Liver (tissue), 8 donors: ENCODE measurements at regions not wholly inside any gene's neighbourhood (a gene's known extent, or its start where the extent isn't known, plus 50 kb on each side); places are given as distances from the start of the nearest gene placed in this dataset.

Experiments
- DNase-seq: peaks from one replicate; pipeline ENCODE4 v3.0.0-alpha.2; 2017; ENCODE audit warnings: low spot score
- H3K27ac ChIP-seq, 2 donors: one replicate each; pipeline ENCODE4 v1.7.0; 2013; ENCODE audit warnings: inconsistent platforms in 2 of 2, low read length in 2 of 2, control low read depth in 1 of 2, low read depth in 1 of 2, mild to moderate bottlenecking in 1 of 2
- H3K27me3 ChIP-seq, 4 donors: one replicate each; pipeline versions ENCODE4 v1.6.1 to v1.7.0; 2013; ENCODE audit warnings: low read length in 3 of 4, inconsistent platforms in 1 of 4, mild to moderate bottlenecking in 1 of 4, moderate library complexity in 1 of 4; ENCODE audit not compliant: control insufficient read depth in 4 of 4, insufficient read depth in 4 of 4
- H3K36me3 ChIP-seq, 4 donors: one replicate each; pipeline versions ENCODE4 v1.6.1 to v1.7.0; 2013; ENCODE audit warnings: low read length in 3 of 4, mild to moderate bottlenecking in 3 of 4, low read depth in 1 of 4, moderate library complexity in 1 of 4; ENCODE audit not compliant: control insufficient read depth in 4 of 4, insufficient read depth in 3 of 4
- H3K4me1 ChIP-seq, 4 donors: one replicate each; pipeline versions ENCODE4 v1.6.1 to v1.7.0; 2013; ENCODE audit warnings: low read length in 3 of 4, mild to moderate bottlenecking in 3 of 4, moderate library complexity in 1 of 4; ENCODE audit not compliant: control insufficient read depth in 4 of 4, insufficient read depth in 4 of 4
- H3K4me3 ChIP-seq, 3 donors: one replicate each; pipeline versions ENCODE4 v1.6.1 to v1.7.0; 2013; ENCODE audit warnings: low read length in 3 of 3, control low read depth in 1 of 3, low read depth in 1 of 3, mild to moderate bottlenecking in 1 of 3
- H3K9ac ChIP-seq, 2 donors: one replicate each; pipeline ENCODE4 v1.7.0; 2013; ENCODE audit warnings: low read length in 2 of 2, mild to moderate bottlenecking in 2 of 2, moderate library complexity in 2 of 2, control low read depth in 1 of 2, low read depth in 1 of 2
- H3K9me3 ChIP-seq, 4 donors: one replicate each; pipeline versions ENCODE4 v1.6.1 to v1.7.0; 2013; ENCODE audit warnings: low read length in 3 of 4; ENCODE audit not compliant: control insufficient read depth in 4 of 4
- ATF3 ChIP-seq: IDR thresholded peaks from 2 replicates; pipeline ENCODE4 v1.6.1; 2016; ENCODE audit warnings: antibody characterized with exemption
- CTCF ChIP-seq: fragments of 150-350 bp; IDR thresholded peaks from 2 replicates; pipeline ENCODE4 v1.5.1; 2017; ENCODE audit warnings: improper control_type of control experiment, low read depth, low read length; ENCODE audit not compliant: missing input control
- EGR1 ChIP-seq, 2 donors: IDR thresholded peaks; 2 replicates each; pipeline ENCODE4 v1.6.1; 2016 to 2018; ENCODE audit warnings: antibody characterized with exemption in 2 of 2, low read depth in 2 of 2
- FOXA1 ChIP-seq: IDR thresholded peaks from 2 replicates; pipeline ENCODE4 v1.6.1; 2016; ENCODE audit warnings: antibody characterized with exemption
- FOXA2 ChIP-seq: IDR thresholded peaks from 2 replicates; pipeline ENCODE4 v1.6.1; 2016; ENCODE audit warnings: antibody characterized with exemption
- GABPA ChIP-seq, 2 donors: IDR thresholded peaks in 1 of 2; conservative IDR thresholded peaks in 1 of 2; 2 replicates each; pipeline ENCODE4 v1.6.1; 2016; ENCODE audit warnings: antibody characterized with exemption in 2 of 2, mild to moderate bottlenecking in 1 of 2, moderate library complexity in 1 of 2
- HNF4A ChIP-seq, 2 donors: conservative IDR thresholded peaks; 2 replicates each; pipeline ENCODE4 v1.6.1; 2016; ENCODE audit warnings: antibody characterized with exemption in 2 of 2, mild to moderate bottlenecking in 2 of 2
- HNF4G ChIP-seq: IDR thresholded peaks from 2 replicates; pipeline ENCODE4 v1.6.1; 2016; ENCODE audit warnings: antibody characterized with exemption
- JUND ChIP-seq, 2 donors: IDR thresholded peaks; 2 replicates each; pipeline ENCODE4 v1.6.1; 2016; ENCODE audit warnings: antibody characterized with exemption in 2 of 2
- MAX ChIP-seq: IDR thresholded peaks from 2 replicates; pipeline ENCODE4 v1.6.1; 2016; ENCODE audit warnings: antibody characterized with exemption
- RAD21 ChIP-seq, 2 donors: IDR thresholded peaks; 2 replicates each; pipeline ENCODE4 v1.6.1; 2016; ENCODE audit warnings: antibody characterized with exemption in 2 of 2, mild to moderate bottlenecking in 2 of 2
- RXRA ChIP-seq, 2 donors: IDR thresholded peaks; 2 replicates each; pipeline ENCODE4 v1.6.1; 2017 to 2018; ENCODE audit warnings: antibody characterized with exemption in 2 of 2, mild to moderate bottlenecking in 1 of 2
- SP1 ChIP-seq: IDR thresholded peaks from 2 replicates; pipeline ENCODE4 v1.6.1; 2018; ENCODE audit warnings: antibody characterized with exemption, mild to moderate bottlenecking
- TAF1 ChIP-seq: conservative IDR thresholded peaks from 2 replicates; pipeline ENCODE4 v1.6.1; 2016; ENCODE audit warnings: antibody characterized with exemption, mild to moderate bottlenecking
- YY1 ChIP-seq: IDR thresholded peaks from 2 replicates; pipeline ENCODE4 v1.6.1; 2016; ENCODE audit warnings: antibody characterized with exemption, mild to moderate bottlenecking
- ZBTB33 ChIP-seq: IDR thresholded peaks from 2 replicates; pipeline ENCODE4 v1.6.1; 2016; ENCODE audit warnings: antibody characterized with exemption
- WGBS: extraction: QIAGEN DNeasy Blood & Tissue Kit; methylation state at CpG from one replicate; pipeline ENCODE4 v1.1.7; 2013; 5-methylcytosine and 5-hydroxymethylcytosine counted together
- donor health status: healthy.
- donor health status: healthy.
- donor health status: healthy.
- donor health status: healthy.
- donor health status: healthy.

GRCh38 chr2:75288760-75289159 is 89.4 kb upstream of the TACR1 start:
- no peaks in the 10 kb centered on the region for H3K4me1 ChIP-seq
- no peaks in the 10 kb centered on the region for H3K9me3 ChIP-seq
- no peak overlapping the region for H3K27ac ChIP-seq
- H3K4me3 ChIP-seq = no peak overlapping the region
- TF ChIP-seq TAF1 (no peak), JUND (IDR thresholded peaks at IDR 0.05) (no peak)
- no peaks in the 10 kb centered on the region for H3K36me3 ChIP-seq
- no peak overlapping the region for H3K9ac ChIP-seq
- DNase-seq = no peak
- no peaks in the 10 kb centered on the region for H3K27me3 ChIP-seq

- Histone ChIP-seq H3K36me3 (no peaks in the 10 kb centered on the region), H3K4me1 (no peaks in the 10 kb centered on the region), H3K9me3 (no peaks in the 10 kb centered on the region), H3K4me3 (no peak overlapping the region), H3K27me3 (no peaks in the 10 kb centered on the region), H3K27ac (no peak overlapping the region), H3K9ac (no peak overlapping the region)
- no peak for TF ChIP-seq SP1
- no peak for TF ChIP-seq RXRA (IDR thresholded peaks at IDR 0.05)
- no peak for TF ChIP-seq CTCF
- no peak for TF ChIP-seq TAF1
- TF ChIP-seq EGR1 (IDR thresholded peaks at IDR 0.05; ENCODE audit: low read depth in 2 of 2) = no peak
- no peak for TF ChIP-seq GABPA (IDR thresholded peaks at IDR 0.05 in 1 of 2, conservative IDR thresholded peaks at IDR 0.05 in 1 of 2)
- TF ChIP-seq FOXA1 = no peak
- TF ChIP-seq YY1 = no peak
- TF ChIP-seq HNF4G = no peak
- no peak for TF ChIP-seq HNF4A (conservative IDR thresholded peaks at IDR 0.05)
- TF ChIP-seq ATF3 = no peak
- TF ChIP-seq MAX = no peak
- no peak for TF ChIP-seq ZBTB33
- TF ChIP-seq FOXA2 = no peak
- TF ChIP-seq JUND (IDR thresholded peaks at IDR 0.05) = no peak
- TF ChIP-seq RAD21 (IDR thresholded peaks at IDR 0.05) = no peak
- 73% methylated on average over 1 of the region's 1 CpG for WGBS
- no peak for DNase-seq
These were observed 88.5 kb upstream of the TACR1 start for GRCh38 chr2:75287624-75288316.
